ENCODE measurements at regions not wholly inside any gene's neighbourhood (a gene's known extent, or its start where the extent isn't known, plus 50 kb on each side); places are given as distances from the start of the nearest gene placed in this dataset.

DNA sequence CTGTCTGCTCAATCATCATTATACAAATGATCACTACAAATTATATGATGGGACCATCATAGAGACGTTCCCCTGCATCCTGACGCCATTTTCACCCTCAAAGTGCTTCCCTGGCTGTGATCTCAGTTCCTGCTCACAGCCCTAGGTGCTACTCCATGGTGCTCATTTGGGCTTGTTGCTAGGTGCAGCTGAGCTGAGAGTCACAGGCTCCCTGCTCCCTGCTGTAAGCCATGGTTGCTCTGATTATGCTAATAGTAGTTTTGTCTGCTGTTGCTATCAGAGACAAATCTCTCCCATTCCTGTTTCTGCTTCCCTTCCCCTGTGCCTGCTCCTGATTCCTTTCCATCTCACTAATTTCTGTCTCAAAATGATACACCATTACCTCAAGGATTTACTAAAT is 474.3 kb downstream of the METTL15 start:
- DNase-seq: no peak

DNA sequence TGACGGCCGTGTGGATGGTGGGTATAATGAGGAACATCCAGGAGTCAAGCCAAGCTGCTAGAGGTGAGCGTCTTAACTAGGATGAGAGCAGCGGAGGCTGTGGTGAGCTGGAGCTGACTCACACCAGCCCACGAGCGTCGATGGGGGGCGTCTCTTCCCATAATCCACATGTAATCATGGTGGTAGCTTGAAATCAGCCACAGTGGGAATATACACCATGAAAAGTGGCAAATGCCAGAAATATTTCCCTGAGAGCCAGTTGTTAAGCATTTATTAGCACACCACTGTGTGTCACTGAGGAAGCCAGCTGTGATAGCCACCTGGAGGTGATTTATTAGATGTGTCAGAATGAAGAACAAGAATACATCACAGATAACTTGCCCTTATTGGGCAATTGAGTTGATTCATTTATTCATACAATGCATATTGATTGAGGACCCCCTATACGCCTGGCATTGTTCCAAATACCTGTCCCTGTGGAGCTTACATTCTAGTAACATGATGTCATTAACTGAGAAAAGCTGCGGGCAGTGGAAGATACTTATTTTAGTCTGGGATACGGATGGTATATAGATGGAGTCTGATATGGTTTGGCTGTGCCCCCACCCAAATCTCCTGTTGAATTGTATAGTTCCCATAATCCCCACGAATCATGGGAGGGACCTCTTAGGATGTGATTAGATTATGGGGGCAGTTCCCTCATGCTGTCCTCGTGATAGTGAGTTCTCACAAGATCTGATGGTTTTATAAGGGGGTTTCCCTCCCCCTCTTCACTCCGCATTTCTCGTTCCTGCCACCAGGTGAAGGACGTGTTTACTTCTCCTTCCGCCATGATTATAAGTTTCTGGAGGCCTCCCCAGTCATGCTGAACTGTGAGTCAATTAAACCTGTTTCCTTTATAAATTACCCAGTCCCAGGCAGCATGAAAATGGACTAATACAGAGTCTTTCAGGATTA is 473.4 kb downstream of the METTL15 start:
- DNase-seq: no peak

DNA sequence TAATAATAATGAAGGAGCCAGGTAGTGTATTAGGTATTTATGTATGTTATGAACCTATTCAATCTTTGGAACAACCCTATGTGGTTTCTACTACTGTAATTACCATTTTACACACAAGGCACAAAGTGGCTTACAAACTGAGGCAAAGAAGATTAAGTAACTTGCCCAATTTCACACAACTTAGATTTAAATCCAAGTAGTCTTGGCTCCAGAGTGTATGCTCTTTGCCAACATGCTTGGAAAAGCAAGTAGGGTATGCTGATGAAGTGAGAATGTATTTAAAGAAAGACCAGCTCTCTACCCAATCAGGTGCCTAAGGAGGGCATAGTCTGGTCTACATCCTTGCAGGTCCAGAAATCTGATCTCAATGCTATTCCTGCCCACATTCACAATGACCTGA is 463.2 kb downstream of the METTL15 start:
- no peak for DNase-seq

DNA sequence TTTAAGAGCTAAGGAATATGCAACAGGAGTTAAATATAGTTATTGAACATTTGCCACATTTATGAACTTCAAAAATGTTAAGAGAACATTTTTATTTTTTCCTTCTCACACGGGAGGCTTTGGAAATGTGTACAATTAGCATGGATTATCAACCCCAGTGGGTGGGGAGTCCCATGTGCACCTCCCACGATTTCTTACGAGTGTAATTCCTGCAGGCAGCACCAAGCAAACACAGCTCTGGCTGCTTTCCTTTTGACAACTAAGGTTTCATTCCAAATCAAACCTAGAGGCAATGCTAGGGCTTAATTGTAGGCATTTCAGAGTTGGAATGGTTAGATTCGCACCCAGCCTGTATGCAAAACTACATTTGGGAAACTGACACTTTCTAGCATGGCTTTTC is 460.9 kb downstream of the METTL15 start:
- DNase-seq: no peak

- DNase-seq: peak in 5 of 14 donors; percentile 0 to 49 (median 11)
Measured at GRCh38 chr11:28566339-28567089, 458.3 kb downstream of the METTL15 start.

DNA sequence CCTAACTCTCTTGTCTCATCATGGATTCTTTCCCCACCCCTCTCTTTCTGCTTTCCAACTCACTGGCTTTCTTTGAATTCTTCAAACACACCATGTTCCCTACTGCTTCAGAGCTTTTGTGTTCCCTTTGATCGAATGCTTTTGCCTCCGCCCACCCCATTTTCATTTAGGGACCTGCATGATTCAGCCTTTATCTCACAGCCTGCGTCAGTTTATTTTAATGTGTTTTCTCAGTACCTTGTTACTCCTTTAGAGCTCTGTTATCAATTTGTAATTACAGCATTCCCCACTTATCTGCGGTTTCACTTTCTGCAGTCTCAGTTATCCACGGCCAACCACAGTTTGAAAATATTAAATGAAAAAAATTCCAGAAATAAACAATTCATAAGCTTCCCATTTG is 451.3 kb downstream of the METTL15 start:
- DNase-seq: no peak

DNA sequence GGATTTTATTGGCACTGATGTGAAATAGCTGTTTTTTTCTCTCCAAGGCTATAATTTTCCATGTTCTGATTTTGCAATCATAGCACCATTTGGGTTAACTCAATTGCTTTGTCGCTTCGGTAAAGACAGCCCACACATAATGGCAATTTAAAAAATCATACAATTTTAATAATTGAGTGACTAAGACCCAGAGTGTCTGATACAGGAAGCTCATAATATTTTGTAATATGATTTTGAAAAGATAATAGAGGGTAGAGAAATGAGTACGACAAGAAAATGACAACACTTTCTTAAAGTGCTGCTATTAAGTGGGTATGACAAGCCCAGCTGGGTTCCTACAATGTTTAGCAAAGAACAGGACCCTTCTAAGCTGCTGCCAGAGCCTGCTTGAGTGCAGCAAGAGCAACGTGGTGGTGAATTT is 439.1 kb downstream of the METTL15 start:
- no peak for DNase-seq

GRCh38 chr11:28545536-28545935 is 437.3 kb downstream of the METTL15 start:
- no peak for DNase-seq

- DNase-seq: no peak
Measured at GRCh38 chr11:28542561-28542960, 434.4 kb downstream of the METTL15 start.

- DNase-seq: no peak
Measured at GRCh38 chr11:28539239-28540030, 431.2 kb downstream of the METTL15 start.

DNA sequence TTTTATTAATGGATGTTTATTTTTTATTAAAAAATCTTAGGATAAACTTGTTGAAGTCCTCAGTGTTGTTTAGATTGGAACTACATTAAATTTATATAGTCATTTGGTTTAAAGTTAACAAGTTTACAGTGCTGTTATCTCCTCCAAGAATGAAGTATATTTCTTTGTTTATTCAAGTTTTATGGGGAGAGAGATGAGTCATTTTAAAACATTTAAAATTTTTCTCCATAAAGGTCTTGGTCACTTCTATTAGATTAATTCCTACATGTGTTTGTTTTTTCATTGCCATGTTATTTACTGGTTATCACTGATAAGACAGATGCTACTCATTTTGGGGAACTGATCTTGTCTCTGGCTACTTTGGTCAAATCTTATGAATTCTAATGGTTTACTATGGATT is 429.6 kb downstream of the METTL15 start:
- no peak for DNase-seq

DNA sequence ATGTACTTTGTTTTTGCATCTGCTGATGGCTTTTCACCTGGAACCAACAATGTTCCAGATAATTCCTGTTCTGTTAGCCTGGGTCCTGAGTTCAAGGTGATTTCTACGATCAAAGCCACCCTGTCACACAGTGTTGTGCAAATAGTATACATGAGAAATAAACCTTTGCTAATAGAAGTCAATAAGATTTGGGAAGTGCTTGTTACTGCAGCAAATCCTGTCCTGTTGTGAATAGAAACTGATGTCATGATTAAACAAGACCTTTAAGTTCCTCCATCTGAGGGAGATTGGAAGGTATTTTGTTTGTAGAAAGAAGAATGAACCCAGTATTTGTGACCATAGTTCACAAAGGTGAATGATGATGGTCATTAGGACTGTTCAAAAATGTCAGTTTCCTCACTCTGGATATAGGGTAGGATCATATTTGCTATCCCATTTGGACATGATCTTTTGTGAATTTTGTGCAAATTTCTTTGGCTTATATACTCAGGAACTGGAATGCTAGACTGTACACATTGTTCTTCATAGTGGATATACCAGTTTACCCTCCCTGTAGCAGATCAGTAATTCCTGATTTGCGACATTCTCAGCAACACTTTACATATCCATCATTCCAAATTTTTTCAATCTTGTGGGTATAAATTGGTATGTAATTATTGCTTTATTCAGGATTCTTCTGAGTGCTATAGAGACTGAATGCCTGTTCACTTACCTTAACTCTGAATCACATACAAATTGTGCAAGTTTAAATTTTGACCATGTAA is 428.5 kb downstream of the METTL15 start:
- no peak for DNase-seq

- no peak for DNase-seq
Measured at GRCh38 chr11:28535677-28536076, 427.5 kb downstream of the METTL15 start.

DNA sequence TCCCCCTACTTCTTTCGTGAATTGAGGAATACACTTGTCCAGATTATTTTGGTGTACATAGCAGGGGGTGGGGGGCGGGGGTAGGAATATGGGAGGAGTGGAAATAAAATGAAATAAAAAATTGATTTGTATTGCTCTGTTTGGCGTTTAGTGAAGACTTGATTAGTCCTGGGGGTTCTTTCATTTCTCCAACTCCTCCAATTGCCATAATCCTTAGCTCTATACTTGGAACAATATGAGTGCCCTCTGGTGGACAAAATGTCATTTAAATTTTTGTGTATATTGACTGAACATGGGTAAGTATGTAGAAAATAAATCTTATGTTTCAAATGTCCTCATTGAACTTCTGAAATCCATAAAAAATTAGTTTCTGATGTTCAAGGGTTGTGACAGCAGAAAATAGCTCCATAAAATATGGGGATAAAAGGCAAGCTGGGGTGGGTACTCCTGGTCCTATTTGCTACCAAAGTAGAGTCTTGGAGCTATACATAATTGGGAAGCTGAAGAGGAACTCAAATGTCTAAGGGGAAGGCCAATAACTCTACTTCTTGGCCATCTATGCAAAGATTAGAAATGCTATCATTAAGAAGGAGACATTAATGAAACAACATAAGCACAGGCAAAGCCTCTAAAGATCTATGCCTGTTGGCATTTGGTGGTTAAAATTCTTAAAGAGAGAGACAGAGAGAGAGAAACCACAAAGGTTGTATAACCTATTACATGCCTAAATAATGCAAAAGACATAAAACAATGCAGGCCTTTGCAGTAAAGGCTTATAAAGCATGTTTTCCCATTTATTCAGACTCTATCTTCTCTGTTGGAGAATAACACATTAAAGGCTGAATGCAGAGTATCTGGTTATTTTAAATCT is 421.6 kb downstream of the METTL15 start:
- DNase-seq: peak in 1 of 14 donors; percentile 34

- no peak for DNase-seq
Measured at GRCh38 chr11:28529046-28529445, 420.9 kb downstream of the METTL15 start.

- DNase-seq: no peak
Measured at GRCh38 chr11:28528217-28528616, 420.0 kb downstream of the METTL15 start.

GRCh38 chr11:28526406-28526751 is 418.2 kb downstream of the METTL15 start:
- DNase-seq: no peak

GRCh38 chr11:28525636-28526405 is 417.6 kb downstream of the METTL15 start:
- no peak for DNase-seq

DNA sequence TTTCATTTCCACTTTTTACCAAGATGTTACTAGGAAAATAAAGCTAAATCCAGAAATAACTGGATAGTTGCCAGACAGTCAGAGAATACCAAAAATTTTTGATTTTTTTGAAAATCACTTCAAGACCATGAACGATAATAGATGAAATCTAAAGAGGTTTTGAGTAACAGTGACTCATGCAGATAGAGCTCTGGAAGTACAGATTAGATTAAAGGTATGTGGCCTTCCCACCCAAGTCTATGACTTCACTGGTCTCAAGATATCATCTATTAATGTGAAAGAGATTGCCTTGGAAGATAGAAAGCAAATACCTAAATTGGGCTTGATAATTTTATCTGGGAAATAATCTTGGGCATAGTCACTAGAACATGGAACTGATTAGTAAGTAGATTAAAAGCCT is 415.9 kb downstream of the METTL15 start:
- DNase-seq: no peak

DNA sequence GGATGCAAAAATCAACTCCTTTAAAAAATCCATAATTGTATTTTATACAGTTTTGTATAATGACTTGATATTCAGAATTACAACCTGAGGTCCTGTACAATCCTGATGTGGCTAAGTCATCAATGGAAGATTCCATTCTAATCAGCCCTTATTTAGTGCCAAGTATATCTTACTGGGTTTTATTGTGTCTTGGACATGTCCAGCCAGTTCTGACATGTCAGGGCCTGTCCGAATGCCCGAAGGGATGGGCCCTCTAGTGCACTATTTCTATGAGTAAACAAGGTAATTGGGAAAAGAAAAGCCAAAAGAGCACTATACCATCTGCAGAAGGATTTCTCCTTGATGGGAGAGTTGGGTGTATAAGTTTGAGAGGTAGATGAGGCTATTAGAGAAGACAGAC is 412.9 kb downstream of the METTL15 start:
- no peak for DNase-seq

Measured in C1 segment of cervical spinal cord (tissue), 14 donors.